ENCODE measurements at regions not wholly inside any gene's neighbourhood (a gene's known extent, or its start where the extent isn't known, plus 50 kb on each side); places are given as distances from the start of the nearest gene placed in this dataset.
A peak's percentile ranks its signal among the peaks of the same experiment; 100 is the strongest.
"Not testable (repeated sequence)": the region's sequence is repeated elsewhere in the genome, so short reads cannot be mapped to it uniquely, and the experiment has no call there.

DNA sequence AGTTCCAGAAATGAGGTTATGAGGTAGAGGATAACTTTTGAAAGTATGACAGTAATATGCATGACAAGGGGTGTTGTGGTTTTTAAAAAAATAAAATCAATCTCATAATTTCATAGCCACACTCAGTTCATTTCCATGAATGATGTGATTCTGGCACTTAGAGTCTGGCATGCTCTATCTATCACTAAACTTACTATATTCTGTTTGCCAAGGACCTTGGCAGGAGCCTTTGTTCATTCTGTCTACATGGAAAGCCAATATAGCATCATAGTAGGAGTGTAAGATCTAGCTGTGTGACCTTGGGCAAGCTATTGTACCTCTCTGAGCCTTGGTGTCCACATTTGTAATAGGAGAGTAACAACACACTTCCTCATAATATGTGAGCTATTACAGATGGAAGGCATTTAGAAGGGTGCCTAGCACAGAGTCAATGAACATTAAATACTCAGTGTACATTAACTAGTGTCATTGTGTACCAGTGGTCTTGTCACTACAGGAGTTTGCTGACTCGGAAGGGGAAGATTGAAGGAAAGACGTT, 507.6 kb downstream of the SOX6 start:
- Histone ChIP-seq H3K4me3 (ENCODE audit: low read length) (no peak overlapping the region), H3K4me1 (ENCODE audit: insufficient read depth, low read length) (no peaks in the 10 kb centered on the region), H3K36me3 (ENCODE audit: insufficient read depth, low read length) (no peaks in the 10 kb centered on the region), H3K27me3 (ENCODE audit: insufficient read depth, low read length, poor library complexity, severe bottlenecking) (no peaks in the 10 kb centered on the region), H3K27ac (ENCODE audit: low read depth, low read length) (no peak overlapping the region), H3K9me3 (ENCODE audit: low read length) (no peaks in the 10 kb centered on the region)
- H3K4me1 Mint-ChIP-seq: no peaks in the 10 kb centered on the region
- H3K4me3 Mint-ChIP-seq: no peak overlapping the region
- DNase-seq: no peak
- H3K27me3 Mint-ChIP-seq: peaks cover 0 to 3% of the 10 kb centered on the region in 2 donors
- no peak overlapping the region for H3K27ac Mint-ChIP-seq
- no peaks in the 10 kb centered on the region for H3K36me3 Mint-ChIP-seq
- ChIA-PET CTCF (no interaction called here), POLR2A (no interaction called here)
- H3K9me3 Mint-ChIP-seq: peaks cover 0 to 2% (median 0%) of the 10 kb centered on the region in 5 donors

DNA sequence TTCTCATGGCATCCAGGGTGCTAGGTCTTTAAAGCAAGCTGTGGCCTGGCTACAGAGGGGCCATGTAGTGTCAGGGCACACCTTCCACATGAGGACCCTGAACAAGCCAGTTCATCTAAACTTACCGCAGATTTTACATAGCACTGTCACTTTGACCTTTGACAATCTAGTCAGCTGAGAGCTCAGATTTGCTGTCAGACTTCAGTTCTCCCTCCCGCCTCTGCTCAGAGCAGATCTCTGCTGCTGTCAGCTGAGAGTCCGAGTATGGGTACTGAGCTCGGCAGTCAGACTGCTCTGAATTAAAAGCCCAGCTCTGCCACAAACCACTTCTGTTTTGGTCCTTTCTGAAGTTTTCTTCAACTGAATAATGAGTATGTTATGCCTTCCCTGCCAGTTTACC, 507.1 kb downstream of the SOX6 start:
- Mint-ChIP-seq H3K4me3 (no peak overlapping the region), H3K27ac (no peak overlapping the region), H3K9me3 (peaks cover 0 to 4% (median 0%) of the 10 kb centered on the region in 5 donors), H3K4me1 (no peaks in the 10 kb centered on the region), H3K27me3 (peaks cover 0 to 3% of the 10 kb centered on the region in 2 donors), H3K36me3 (no peaks in the 10 kb centered on the region)
- Histone ChIP-seq H3K4me3 (ENCODE audit: low read length) (no peak overlapping the region), H3K4me1 (ENCODE audit: insufficient read depth, low read length) (no peaks in the 10 kb centered on the region), H3K27me3 (ENCODE audit: insufficient read depth, low read length, poor library complexity, severe bottlenecking) (no peaks in the 10 kb centered on the region), H3K9me3 (ENCODE audit: low read length) (no peaks in the 10 kb centered on the region), H3K27ac (ENCODE audit: low read depth, low read length) (no peak overlapping the region), H3K36me3 (ENCODE audit: insufficient read depth, low read length) (no peaks in the 10 kb centered on the region)
- POLR2A ChIA-PET: no interaction called here
- CTCF ChIA-PET: no interaction called here
- no peak for DNase-seq

DNA sequence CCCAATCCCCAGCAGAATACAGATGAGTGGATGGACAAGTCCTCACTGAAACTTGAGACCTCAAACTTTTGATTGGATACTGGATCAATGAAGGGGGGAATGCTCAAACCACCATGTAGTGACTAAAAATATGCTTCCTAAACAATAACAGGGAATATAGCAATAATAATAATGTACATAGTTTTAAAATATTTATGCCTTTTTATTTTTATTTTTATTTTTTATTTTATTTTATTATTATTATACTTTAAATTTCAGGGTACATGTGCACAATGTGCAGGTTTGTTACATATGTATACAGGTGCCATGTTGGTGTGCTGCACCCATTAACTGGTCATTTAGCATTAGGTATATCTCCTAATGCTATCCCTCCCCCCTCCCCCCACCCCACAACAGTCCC, 506.0 kb downstream of the SOX6 start:
- H3K27me3 ChIP-seq (ENCODE audit: insufficient read depth, low read length, poor library complexity, severe bottlenecking); H3K36me3 Mint-ChIP-seq; H3K4me1 ChIP-seq (ENCODE audit: insufficient read depth, low read length); H3K4me3 Mint-ChIP-seq; H3K27ac Mint-ChIP-seq; H3K9me3 ChIP-seq (ENCODE audit: low read length); H3K4me3 ChIP-seq (ENCODE audit: low read length); H3K36me3 ChIP-seq (ENCODE audit: insufficient read depth, low read length); DNase-seq; POLR2A ChIA-PET; CTCF ChIA-PET; H3K4me1 Mint-ChIP-seq; H3K27ac ChIP-seq (ENCODE audit: low read depth, low read length); H3K9me3 Mint-ChIP-seq; H3K27me3 Mint-ChIP-seq: not testable (repeated sequence)

DNA sequence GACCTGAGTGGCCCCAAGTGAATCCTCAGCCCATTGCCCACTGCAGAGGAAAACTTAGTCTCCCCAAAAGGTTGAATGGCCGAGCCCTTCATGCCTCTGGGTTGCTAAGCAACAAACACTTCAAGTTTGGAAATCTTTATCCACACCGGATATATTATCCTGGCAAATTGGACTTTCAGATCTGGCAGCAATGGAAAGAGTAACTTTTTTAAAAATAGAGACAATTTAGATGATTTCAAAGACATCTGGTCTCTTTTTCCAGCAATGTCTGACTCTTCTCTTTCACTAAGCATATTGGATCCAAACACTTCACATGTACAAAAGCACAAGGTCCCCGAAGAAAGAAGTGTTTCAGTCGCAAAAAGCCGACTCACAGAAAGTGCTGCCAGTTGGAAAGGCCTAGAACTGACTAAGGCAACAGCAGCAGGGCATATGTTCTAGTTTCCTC, 505.3 kb downstream of the SOX6 start:
- Mint-ChIP-seq H3K4me3 (no peak overlapping the region), H3K27me3 (peaks cover 0 to under 1% of the 10 kb centered on the region in 2 donors), H3K4me1 (no peaks in the 10 kb centered on the region), H3K36me3 (no peaks in the 10 kb centered on the region), H3K9me3 (peaks cover 0 to 2% (median 0%) of the 10 kb centered on the region in 5 donors), H3K27ac (no peak overlapping the region)
- no peaks in the 10 kb centered on the region for H3K27me3 ChIP-seq (ENCODE audit: insufficient read depth, low read length, poor library complexity, severe bottlenecking)
- H3K4me1 ChIP-seq (ENCODE audit: insufficient read depth, low read length): no peaks in the 10 kb centered on the region
- no peaks in the 10 kb centered on the region for H3K9me3 ChIP-seq (ENCODE audit: low read length)
- H3K27ac ChIP-seq (ENCODE audit: low read depth, low read length): no peak overlapping the region
- H3K36me3 ChIP-seq (ENCODE audit: insufficient read depth, low read length): no peaks in the 10 kb centered on the region
- H3K4me3 ChIP-seq (ENCODE audit: low read length): no peak overlapping the region
- CTCF ChIA-PET: no interaction called here
- POLR2A ChIA-PET: no interaction called here
- no peak for DNase-seq

DNA sequence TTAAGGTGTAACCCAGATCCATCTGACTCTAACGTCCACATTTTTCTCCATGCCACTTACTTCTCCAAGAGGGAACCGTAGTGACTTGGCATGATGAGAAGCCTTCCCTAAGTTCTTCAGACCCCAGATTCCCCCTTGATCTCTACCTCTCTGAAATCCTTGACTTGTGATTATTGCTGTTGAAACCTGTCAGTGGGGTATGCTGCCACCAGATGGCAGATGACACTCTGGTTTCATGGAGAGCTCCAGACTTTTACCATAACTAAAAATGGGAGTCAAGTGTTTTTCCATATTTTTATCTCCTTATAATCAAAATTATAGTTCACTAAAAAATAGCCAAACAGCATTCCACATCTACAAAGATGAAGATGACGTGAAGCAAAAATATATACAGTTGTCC, 504.2 kb downstream of the SOX6 start:
- POLR2A ChIA-PET: no interaction called here
- Mint-ChIP-seq H3K27ac (no peak overlapping the region), H3K4me3 (no peak overlapping the region), H3K9me3 (peaks cover 0 to 2% (median 0%) of the 10 kb centered on the region in 5 donors), H3K36me3 (no peaks in the 10 kb centered on the region), H3K4me1 (no peaks in the 10 kb centered on the region), H3K27me3 (no peaks in the 10 kb centered on the region)
- CTCF ChIA-PET: no interaction called here
- H3K9me3 ChIP-seq (ENCODE audit: low read length): no peaks in the 10 kb centered on the region
- no peak for DNase-seq
- H3K36me3 ChIP-seq (ENCODE audit: insufficient read depth, low read length): no peaks in the 10 kb centered on the region
- H3K27ac ChIP-seq (ENCODE audit: low read depth, low read length): no peak overlapping the region
- no peak overlapping the region for H3K4me3 ChIP-seq (ENCODE audit: low read length)
- no peaks in the 10 kb centered on the region for H3K27me3 ChIP-seq (ENCODE audit: insufficient read depth, low read length, poor library complexity, severe bottlenecking)
- no peaks in the 10 kb centered on the region for H3K4me1 ChIP-seq (ENCODE audit: insufficient read depth, low read length)

DNA sequence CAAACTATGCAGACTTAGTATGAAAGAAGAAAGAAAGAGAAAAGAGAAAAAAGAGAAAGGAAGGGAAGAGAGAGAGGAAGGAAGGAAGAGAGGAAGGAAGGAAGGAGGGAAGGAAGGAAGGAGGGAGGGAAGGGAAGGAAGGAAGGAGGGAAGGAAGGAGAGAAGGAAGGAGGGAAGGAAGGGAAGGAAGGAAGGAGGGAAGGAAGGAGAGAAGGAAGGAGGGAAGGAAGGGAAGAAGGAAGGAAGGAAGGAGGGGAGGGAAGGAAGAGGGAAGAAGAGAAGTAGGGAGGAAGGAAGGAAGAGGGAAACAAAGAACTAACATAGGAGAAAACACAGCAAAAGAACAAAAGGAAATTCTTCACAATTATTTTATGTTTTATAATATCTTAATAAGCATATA, 502.1 kb downstream of the SOX6 start:
- H3K36me3 Mint-ChIP-seq: no peaks in the 10 kb centered on the region
- CTCF ChIA-PET: no interaction called here
- Histone ChIP-seq H3K9me3 (ENCODE audit: low read length) (no peaks in the 10 kb centered on the region), H3K27ac (ENCODE audit: low read depth, low read length) (no peak overlapping the region), H3K4me1 (ENCODE audit: insufficient read depth, low read length) (no peaks in the 10 kb centered on the region), H3K4me3 (ENCODE audit: low read length) (no peak overlapping the region), H3K36me3 (ENCODE audit: insufficient read depth, low read length) (no peaks in the 10 kb centered on the region), H3K27me3 (ENCODE audit: insufficient read depth, low read length, poor library complexity, severe bottlenecking) (no peaks in the 10 kb centered on the region)
- POLR2A ChIA-PET: no interaction called here
- H3K27me3 Mint-ChIP-seq: no peaks in the 10 kb centered on the region
- no peak for DNase-seq
- peak overlapping the region in 1 of 8 donors; percentile 8 for H3K27ac Mint-ChIP-seq
- H3K4me1 Mint-ChIP-seq: no peaks in the 10 kb centered on the region
- H3K4me3 Mint-ChIP-seq: no peak overlapping the region
- H3K9me3 Mint-ChIP-seq: peaks cover 0 to 2% (median 0%) of the 10 kb centered on the region in 5 donors

DNA sequence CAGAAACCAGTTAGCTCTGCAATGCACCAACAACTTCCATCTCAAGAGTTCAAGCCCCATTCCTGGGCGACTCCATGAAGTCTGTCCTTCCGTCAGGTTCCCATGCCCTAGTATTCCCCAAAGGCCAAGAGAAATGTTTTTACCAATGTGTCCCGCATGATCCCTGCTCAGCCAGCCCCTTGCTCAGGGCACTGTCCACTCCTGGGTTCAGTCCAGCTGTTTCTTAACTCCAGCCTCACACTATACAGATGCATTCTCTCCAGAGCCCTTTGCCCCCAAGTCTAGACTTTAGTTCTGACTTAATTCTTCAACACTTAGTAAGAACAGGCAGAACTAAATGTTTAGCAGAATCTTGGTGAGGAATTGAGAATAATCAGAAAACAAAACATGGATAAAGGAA, 497.5 kb downstream of the SOX6 start:
- Mint-ChIP-seq H3K4me1 (no peaks in the 10 kb centered on the region), H3K27ac (no peak overlapping the region), H3K36me3 (no peaks in the 10 kb centered on the region), H3K9me3 (peaks cover 0 to 13% (median 3%) of the 10 kb centered on the region in 5 donors), H3K4me3 (no peak overlapping the region), H3K27me3 (no peaks in the 10 kb centered on the region)
- Histone ChIP-seq H3K27me3 (ENCODE audit: insufficient read depth, low read length, poor library complexity, severe bottlenecking) (no peaks in the 10 kb centered on the region), H3K27ac (ENCODE audit: low read depth, low read length) (no peak overlapping the region), H3K36me3 (ENCODE audit: insufficient read depth, low read length) (no peaks in the 10 kb centered on the region), H3K4me1 (ENCODE audit: insufficient read depth, low read length) (no peaks in the 10 kb centered on the region), H3K4me3 (ENCODE audit: low read length) (no peak overlapping the region), H3K9me3 (ENCODE audit: low read length) (no peaks in the 10 kb centered on the region)
- CTCF ChIA-PET: no interaction called here
- no peak for DNase-seq
- POLR2A ChIA-PET: no interaction called here

DNA sequence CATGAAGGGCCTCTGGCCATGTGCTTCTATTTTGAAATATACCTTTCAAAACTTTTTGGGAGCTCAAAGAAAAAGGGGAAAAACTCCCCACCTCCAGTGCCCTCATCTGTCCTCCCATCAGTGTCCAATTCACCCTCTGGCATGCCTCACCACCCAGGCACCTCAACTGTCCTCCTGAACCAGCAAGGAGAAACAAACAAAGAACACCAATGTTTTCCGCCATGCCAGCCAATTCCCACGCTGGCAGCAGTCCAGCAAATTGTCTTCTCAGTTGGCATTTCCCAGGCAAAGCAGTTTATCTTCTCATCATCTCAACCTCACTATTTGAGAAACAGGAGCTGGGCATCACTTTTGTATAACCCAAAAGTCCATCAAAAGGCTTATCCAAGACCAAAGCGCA, 496.9 kb downstream of the SOX6 start:
- no peak overlapping the region for H3K4me3 ChIP-seq (ENCODE audit: low read length)
- no peaks in the 10 kb centered on the region for H3K36me3 Mint-ChIP-seq
- H3K27me3 Mint-ChIP-seq: no peaks in the 10 kb centered on the region
- no peak overlapping the region for H3K27ac ChIP-seq (ENCODE audit: low read depth, low read length)
- no peaks in the 10 kb centered on the region for H3K9me3 ChIP-seq (ENCODE audit: low read length)
- ChIA-PET CTCF (no interaction called here), POLR2A (no interaction called here)
- H3K27ac Mint-ChIP-seq: no peak overlapping the region
- no peaks in the 10 kb centered on the region for H3K27me3 ChIP-seq (ENCODE audit: insufficient read depth, low read length, poor library complexity, severe bottlenecking)
- no peaks in the 10 kb centered on the region for H3K4me1 ChIP-seq (ENCODE audit: insufficient read depth, low read length)
- no peaks in the 10 kb centered on the region for H3K36me3 ChIP-seq (ENCODE audit: insufficient read depth, low read length)
- H3K4me3 Mint-ChIP-seq: no peak overlapping the region
- no peak for DNase-seq
- no peaks in the 10 kb centered on the region for H3K4me1 Mint-ChIP-seq
- H3K9me3 Mint-ChIP-seq: peaks cover 0 to 13% (median 3%) of the 10 kb centered on the region in 5 donors

DNA sequence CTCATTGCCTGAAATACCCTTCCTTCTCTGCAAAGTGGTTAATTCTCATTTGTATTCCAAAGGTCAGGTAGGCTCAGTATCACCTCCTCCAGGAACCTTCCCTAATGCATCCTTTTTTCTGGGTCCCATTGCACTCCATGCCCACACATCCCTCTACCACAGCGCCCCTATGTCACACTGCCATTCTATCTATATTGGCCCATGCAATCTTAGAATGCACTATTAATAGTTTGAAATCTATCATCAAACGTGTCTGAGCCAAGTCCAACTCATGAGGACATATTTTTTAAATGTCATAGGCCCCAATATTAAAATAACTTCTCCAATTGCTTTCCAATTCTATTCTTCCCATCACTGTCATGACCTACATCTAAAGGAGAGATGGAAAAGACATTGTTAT, 495.1 kb downstream of the SOX6 start:
- no peak overlapping the region for H3K27ac Mint-ChIP-seq
- POLR2A ChIA-PET: no interaction called here

More for the DNA sequence above, 495.1 kb downstream of the SOX6 start:
- no peak overlapping the region for H3K4me3 Mint-ChIP-seq
- no peak for DNase-seq
- H3K27me3 ChIP-seq (ENCODE audit: insufficient read depth, low read length, poor library complexity, severe bottlenecking): no peaks in the 10 kb centered on the region
- H3K27me3 Mint-ChIP-seq: no peaks in the 10 kb centered on the region
- H3K4me1 ChIP-seq (ENCODE audit: insufficient read depth, low read length): no peaks in the 10 kb centered on the region
- H3K36me3 Mint-ChIP-seq: no peaks in the 10 kb centered on the region
- no peak overlapping the region for H3K4me3 ChIP-seq (ENCODE audit: low read length)
- CTCF ChIA-PET: no interaction called here
- no peaks in the 10 kb centered on the region for H3K4me1 Mint-ChIP-seq
- H3K9me3 Mint-ChIP-seq: peaks cover 0 to 13% (median 3%) of the 10 kb centered on the region in 5 donors
- no peak overlapping the region for H3K27ac ChIP-seq (ENCODE audit: low read depth, low read length)
- H3K9me3 ChIP-seq (ENCODE audit: low read length): no peaks in the 10 kb centered on the region
- H3K36me3 ChIP-seq (ENCODE audit: insufficient read depth, low read length): no peaks in the 10 kb centered on the region

Data from CD8-positive, alpha-beta memory T cell (primary cell).